B cell (primary cell): ENCODE measurements at regions not wholly inside any gene's neighbourhood (a gene's known extent, or its start where the extent isn't known, plus 50 kb on each side); places are given as distances from the start of the nearest gene placed in this dataset.

Experiments
- ATAC-seq: fragments of 200-7000 bp; cut with Tn5 transposase; one replicate; pipeline ENCODE4 v1.10.0; 2021; ENCODE audit warnings: low read depth, mild to moderate bottlenecking, moderate number of reproducible peaks, moderate library complexity
- CTCF ChIA-PET: fragments of 350-600 bp; sonication (Branson Sonifier 250); formaldehyde crosslinking; loops from one replicate; lab custom pipeline; 2021; ENCODE audit warnings: antibody characterized with exemption, inconsistent platforms; lab: Charles Lee
- POLR2A ChIA-PET: fragments of 350-600 bp; sonication (Branson Sonifier 250); formaldehyde crosslinking; loops from one replicate; lab custom pipeline; 2021; ENCODE audit warnings: antibody characterized with exemption; lab: Charles Lee
- DNase-seq: peaks from one replicate; pipeline ENCODE4 v3.0.0; 2013
- H2AFZ ChIP-seq: 2 replicates; pipeline ENCODE4 v1.6.1; 2012; ENCODE audit warnings: mild to moderate bottlenecking, low read depth, low read length; ENCODE audit not compliant: insufficient read depth, poor library complexity, severe bottlenecking
- H3K27ac ChIP-seq, 2 donors: 1 replicate in 1 of 2; 2 replicates in 1 of 2; pipeline ENCODE4 v1.5.1; 2012 to 2013; ENCODE audit warnings: low read length in 2 of 2, mild to moderate bottlenecking in 2 of 2, moderate library complexity in 1 of 2
- H3K27me3 ChIP-seq, 4 experiments: fragments of 200-600 bp in 1 of 4; sonication (generic) in 1 of 4; replicated peaks in 1 of 4; 1 replicate in 2 of 4; 2 replicates in 2 of 4; pipeline versions ENCODE4 v1.6.1 to v1.7.0; 2013 to 2016; ENCODE audit warnings: low read length in 3 of 4, mild to moderate bottlenecking in 2 of 4, mixed read lengths in 1 of 4, moderate library complexity in 1 of 4; ENCODE audit not compliant: insufficient read depth in 4 of 4, control insufficient read depth in 3 of 4; ENCODE audit errors: control extremely low read depth in 1 of 4
- H3K36me3 ChIP-seq, 2 experiments: replicated peaks in 1 of 2; 1 replicate in 1 of 2; 2 replicates in 1 of 2; pipeline versions ENCODE4 v1.6.1 to v1.7.1; 2013; ENCODE audit warnings: low read length in 1 of 2; ENCODE audit not compliant: insufficient read depth in 2 of 2, control insufficient read depth in 1 of 2; ENCODE audit errors: control extremely low read depth in 1 of 2, extremely low read depth in 1 of 2
- H3K4me1 ChIP-seq, 2 donors: fragments of 200-600 bp in 1 of 2; sonication (generic) in 1 of 2; 1 replicate in 1 of 2; 2 replicates in 1 of 2; pipeline versions ENCODE4 v1.5.1 to v1.6.1; 2013 to 2017; ENCODE audit warnings: low read length in 2 of 2; ENCODE audit not compliant: control insufficient read depth in 2 of 2, insufficient read depth in 2 of 2
- H3K4me2 ChIP-seq: replicated peaks from 2 replicates; pipeline ENCODE3; 2012; ENCODE audit warnings: mild to moderate bottlenecking, low read depth, low read length; ENCODE audit not compliant: poor library complexity, severe bottlenecking
- H3K4me3 ChIP-seq, 5 experiments: fragments of 200-600 bp in 1 of 5; sonication (generic) in 1 of 5; 1 replicate in 3 of 5; 2 replicates in 2 of 5; pipeline versions ENCODE4 v1.5.1 to v1.7.0; 2011 to 2016; ENCODE audit warnings: low read length in 4 of 5, mild to moderate bottlenecking in 4 of 5, low read depth in 2 of 5, control low read depth in 1 of 5, moderate library complexity in 1 of 5; ENCODE audit not compliant: insufficient read depth in 1 of 5; ENCODE audit errors: control extremely low read depth in 1 of 5, extremely low read depth in 1 of 5
- H3K79me2 ChIP-seq: fragments of 200-600 bp; sonication (generic); one replicate; pipeline ENCODE4 v1.6.0; 2016; ENCODE audit warnings: low read length; ENCODE audit not compliant: control insufficient read depth, insufficient read depth
- H3K9ac ChIP-seq: fragments of 200-600 bp; sonication (generic); 2 replicates; pipeline ENCODE4 v1.6.1; 2017; ENCODE audit warnings: mild to moderate bottlenecking, low read length, moderate library complexity
- H3K9me3 ChIP-seq, 3 donors: one replicate each; pipeline versions ENCODE4 v1.6.1 to v1.7.1; 2013; ENCODE audit warnings: low read length in 2 of 3; ENCODE audit not compliant: control insufficient read depth in 2 of 3, insufficient read depth in 1 of 3; ENCODE audit errors: control extremely low read depth in 1 of 3
- H4K20me1 ChIP-seq: 2 replicates; pipeline ENCODE4 v1.6.0; 2012; ENCODE audit warnings: mild to moderate bottlenecking, low read length; ENCODE audit not compliant: insufficient read depth, control insufficient read depth, poor library complexity, severe bottlenecking
- H3K27ac Mint-ChIP-seq: one replicate; pipeline ENCODE4 v1.8.0; 2021; ENCODE audit warnings: mixed read lengths
- H3K27me3 Mint-ChIP-seq: one replicate; pipeline ENCODE4 v1.8.0; 2021; ENCODE audit warnings: mixed read lengths
- H3K4me1 Mint-ChIP-seq: one replicate; pipeline ENCODE4 v1.8.0; 2021; ENCODE audit warnings: mixed read lengths
- H3K4me3 Mint-ChIP-seq: one replicate; pipeline ENCODE4 v1.8.0; 2021; ENCODE audit warnings: mixed read lengths
- H3K9me3 Mint-ChIP-seq: one replicate; pipeline ENCODE4 v1.8.0; 2022; ENCODE audit warnings: mixed read lengths; ENCODE audit not compliant: insufficient read depth
- CTCF ChIP-seq: fragments of 200-600 bp; IDR thresholded peaks from one replicate; pipeline ENCODE4 v1.8.0; 2022; ENCODE audit warnings: antibody characterized with exemption, mild to moderate bottlenecking
- EZH2 ChIP-seq: IDR thresholded peaks from 2 replicates; pipeline ENCODE4 v1.6.1; 2012; ENCODE audit warnings: borderline replicate concordance, low read depth, mild to moderate bottlenecking, moderate library complexity, low read length; ENCODE audit not compliant: insufficient read depth, poor library complexity, severe bottlenecking
- WGBS: methylation state at CpG from one replicate; pipeline ENCODE4 v1.1.5; 2013; ENCODE audit warnings: missing lambda C conversion rate; ENCODE audit not compliant: insufficient coverage; 5-methylcytosine and 5-hydroxymethylcytosine counted together
- intact Hi-C: fragments of 100-400 bp; cut with micrococcal nuclease; formaldehyde crosslinking; loops from one replicate; pipeline ENCODE4 v1.10.0; 2022

DNA sequence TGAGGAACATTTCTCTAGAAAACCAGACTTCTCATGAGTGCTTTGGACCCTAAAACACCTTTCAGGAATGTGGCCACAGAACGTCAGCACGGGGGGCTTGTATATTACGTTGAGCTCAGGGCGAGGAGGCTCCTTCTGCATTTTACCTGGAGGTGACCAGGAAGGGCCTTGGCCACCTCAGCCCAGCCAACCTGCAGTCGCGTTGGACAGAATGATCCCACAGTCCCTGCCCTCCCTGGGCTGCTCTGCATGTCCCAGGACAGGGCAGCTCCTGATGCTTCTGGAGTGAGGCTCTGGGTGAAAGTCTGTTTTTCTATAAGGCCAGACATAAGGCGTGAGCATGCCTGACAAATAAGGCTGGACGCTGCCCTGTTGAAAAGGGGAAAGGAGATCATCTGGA is 121.9 kb downstream of the NDUFA10 start:
- WGBS: 96% methylated on average over 6 of the region's 8 CpGs
- H3K9ac ChIP-seq: no peak overlapping the region
- intact Hi-C loops: no loop called here

DNA sequence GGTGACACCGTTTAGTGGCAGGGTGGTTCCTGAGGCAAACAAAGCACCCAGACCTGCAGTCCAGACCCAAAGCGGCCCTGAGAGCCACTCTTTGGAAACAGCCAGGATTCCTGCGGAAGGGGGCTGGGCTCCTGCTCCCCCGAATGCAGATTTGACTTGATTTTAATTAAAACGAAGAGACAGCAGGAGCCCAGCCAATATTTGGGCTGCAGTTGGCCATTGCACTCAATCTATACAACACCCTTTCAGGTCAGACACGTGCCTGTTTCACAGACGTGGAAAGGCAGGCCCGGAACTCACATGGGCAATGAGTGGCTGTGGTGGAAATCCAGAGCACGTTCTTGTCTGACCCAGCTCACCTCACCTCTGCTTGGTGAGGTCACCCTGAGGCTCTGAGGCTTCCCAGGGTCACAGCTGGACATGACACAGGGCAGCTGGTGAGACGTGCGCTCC is 122.4 kb downstream of the NDUFA10 start:
- Mint-ChIP-seq H3K9me3 (no peaks in the 10 kb centered on the region), H3K27me3 (peaks cover 6% of the 10 kb centered on the region), H3K27ac (no peak overlapping the region), H3K4me3 (no peak overlapping the region), H3K4me1 (no peaks in the 10 kb centered on the region)
- Histone ChIP-seq H3K9me3 (peaks cover 0 to 13% (median 0%) of the 10 kb centered on the region in 3 donors), H3K4me3 (no peak overlapping the region), H3K27me3 (peaks cover 0 to 3% (median 0%) of the 10 kb centered on the region in 4 experiments), H4K20me1 (no peaks in the 10 kb centered on the region), H3K79me2 (no peaks in the 10 kb centered on the region), H3K36me3 (no peaks in the 10 kb centered on the region), H3K27ac (no peak overlapping the region), H2AFZ (no peak overlapping the region), H3K4me1 (no peaks in the 10 kb centered on the region), H3K9ac (no peak overlapping the region), H3K4me2 (no peak overlapping the region)
- ATAC-seq (no peak), DNase-seq (no peak)
- ChIA-PET CTCF (no interaction called here), POLR2A (no interaction called here)
- intact Hi-C loops: no loop called here
- WGBS: 82% methylated on average over 11 of the region's 11 CpGs
- no peak for TF ChIP-seq EZH2
- no peak for TF ChIP-seq CTCF

More for the DNA sequence above, 121.9 kb downstream of the NDUFA10 start:
- peaks cover 0 to 10% (median 0%) of the 10 kb centered on the region in 3 donors for H3K9me3 ChIP-seq
- POLR2A ChIA-PET: no interaction called here
- H3K27me3 ChIP-seq: no peaks in the 10 kb centered on the region
- ATAC-seq: no peak
- peaks cover under 1 to 1% of the 10 kb centered on the region in 2 donors for H3K4me1 ChIP-seq
- no peak overlapping the region for H3K4me2 ChIP-seq
- H3K27ac Mint-ChIP-seq: no peak overlapping the region
- H3K4me1 Mint-ChIP-seq: peaks cover 2% of the 10 kb centered on the region
- no peaks in the 10 kb centered on the region for H3K9me3 Mint-ChIP-seq
- peaks cover 6% of the 10 kb centered on the region for H3K27me3 Mint-ChIP-seq
- TF ChIP-seq CTCF: no peak
- no peaks in the 10 kb centered on the region for H4K20me1 ChIP-seq
- DNase-seq: no peak
- CTCF ChIA-PET: no interaction called here
- no peak overlapping the region for H2AFZ ChIP-seq
- no peak overlapping the region for H3K4me3 ChIP-seq
- H3K79me2 ChIP-seq: no peaks in the 10 kb centered on the region
- H3K27ac ChIP-seq: no peak overlapping the region
- H3K4me3 Mint-ChIP-seq: no peak overlapping the region
- no peaks in the 10 kb centered on the region for H3K36me3 ChIP-seq
